ENCODE measurements at regions not wholly inside any gene's neighbourhood (a gene's known extent, or its start where the extent isn't known, plus 50 kb on each side); places are given as distances from the start of the nearest gene placed in this dataset.

GRCh38 chr10:11661441-11661840, 50.0 kb upstream of the USP6NL start:
- H3K36me3 ChIP-seq (ENCODE audit: low read depth) = no peaks in the 10 kb centered on the region
- TF ChIP-seq CTCF (conservative IDR thresholded peaks at IDR 0.05) (no peak), EZH2 (IDR thresholded peaks at IDR 0.05; ENCODE audit: low read depth) (no peak)
- no peak overlapping the region for H3K27ac ChIP-seq
- POLR2A ChIA-PET (ENCODE audit: unreplicated experiment) = no interaction called here
- no peak overlapping the region for H3K4me3 ChIP-seq
- H2AFZ ChIP-seq = no peak overlapping the region
- no peaks in the 10 kb centered on the region for H3K9me2 ChIP-seq (ENCODE audit: insufficient read depth)
- DNase-seq = no peak
- intact Hi-C loops (cut with micrococcal nuclease; ENCODE audit: unreplicated experiment) = no loop called here
- H3K4me2 ChIP-seq = no peak overlapping the region
- no TSS peak for BruUV-seq (replicated peaks)
- H3K4me1 ChIP-seq (replicated peaks; ENCODE audit: insufficient read depth) = no peaks in the 10 kb centered on the region
- H3K9me3 ChIP-seq (ENCODE audit: insufficient read depth, low read depth) = no peaks in the 10 kb centered on the region
- H4K20me1 ChIP-seq (ENCODE audit: insufficient read depth) = no peaks in the 10 kb centered on the region
- H3K27me3 ChIP-seq (ENCODE audit: insufficient read depth, low read depth) = no peaks in the 10 kb centered on the region
- H3F3A ChIP-seq (ENCODE audit: insufficient read depth, low read depth) = no peaks in the 10 kb centered on the region
- no peaks in the 10 kb centered on the region for H3K79me2 ChIP-seq (ENCODE audit: low read depth)
- CTCF ChIA-PET = no interaction called here
